Left renal pelvis (tissue), 4 donors: ENCODE measurements at regions not wholly inside any gene's neighbourhood (a gene's known extent, or its start where the extent isn't known, plus 50 kb on each side); places are given as distances from the start of the nearest gene placed in this dataset.
"Not testable (repeated sequence)": the region's sequence is repeated elsewhere in the genome, so short reads cannot be mapped to it uniquely, and the experiment has no call there.

Source experiments
- DNase-seq, 4 donors: peaks; one replicate each; pipeline ENCODE4 v3.0.0-alpha.2; 2013; ENCODE audit warnings: low read depth in 4 of 4, low spot score in 3 of 4

- not testable (repeated sequence) for DNase-seq
These were observed 618.3 kb upstream of the CBLB start for GRCh38 chr3:106486945-106487639.

- DNase-seq = no peak
These were observed 619.5 kb upstream of the CBLB start for GRCh38 chr3:106488331-106488730.

- no peak for DNase-seq
These were observed 623.0 kb upstream of the CBLB start for GRCh38 chr3:106491796-106492195.

GRCh38 chr3:106508331-106508893 lies 639.6 kb upstream of the CBLB start:
- no peak for DNase-seq

- DNase-seq = no peak
These were observed 641.4 kb upstream of the CBLB start for GRCh38 chr3:106510206-106510605.

- DNase-seq = no peak
These were observed 644.0 kb upstream of the CBLB start for GRCh38 chr3:106512846-106513245.

- DNase-seq = peak in 1 of 4 donors; percentile 1
These were observed 645.6 kb upstream of the CBLB start for GRCh38 chr3:106514431-106514830.

GRCh38 chr3:106518516-106518915 lies 649.7 kb upstream of the CBLB start:
- no peak for DNase-seq

GRCh38 chr3:106522397-106522796 lies 653.6 kb upstream of the CBLB start:
- DNase-seq = no peak

- no peak for DNase-seq
These were observed 660.1 kb upstream of the CBLB start for GRCh38 chr3:106528932-106529331.

- no peak for DNase-seq
These were observed 660.9 kb upstream of the CBLB start for GRCh38 chr3:106529738-106530137.

GRCh38 chr3:106530367-106530766 lies 661.6 kb upstream of the CBLB start:
- DNase-seq = no peak

- DNase-seq = not testable (repeated sequence)
These were observed 663.0 kb upstream of the CBLB start for GRCh38 chr3:106531771-106532329.

- no peak for DNase-seq
These were observed 664.4 kb upstream of the CBLB start for GRCh38 chr3:106533093-106533787.

- DNase-seq = no peak
These were observed 665.0 kb upstream of the CBLB start for GRCh38 chr3:106533788-106534160.

GRCh38 chr3:106534206-106534605 lies 665.4 kb upstream of the CBLB start:
- DNase-seq = no peak

- DNase-seq = no peak
These were observed 671.9 kb upstream of the CBLB start for GRCh38 chr3:106540743-106541142.

- DNase-seq = no peak
These were observed 673.4 kb upstream of the CBLB start for GRCh38 chr3:106542101-106542769.

GRCh38 chr3:106552351-106553043 lies 683.7 kb upstream of the CBLB start:
- no peak for DNase-seq

- no peak for DNase-seq
These were observed 691.7 kb upstream of the CBLB start for GRCh38 chr3:106560451-106560966.
